ENCODE measurements at regions not wholly inside any gene's neighbourhood (a gene's known extent, or its start where the extent isn't known, plus 50 kb on each side); places are given as distances from the start of the nearest gene placed in this dataset.

GRCh38 chr11:80842246-80842645 is 1401.4 kb upstream of the TENM4 start (continued):
- TF ChIP-seq CHD7 (IDR thresholded peaks at IDR 0.05; ENCODE audit: insufficient replicate concordance, low read length) (no peak), TAF7 (optimal IDR thresholded peaks at IDR 0.05; ENCODE audit: borderline replicate concordance, low read depth, low read length) (no peak), RBBP5 (IDR thresholded peaks at IDR 0.05; ENCODE audit: borderline replicate concordance, low read depth, low read length) (no peak), RFX5 (IDR thresholded peaks at IDR 0.05; ENCODE audit: borderline replicate concordance, low read depth, low read length) (no peak), HDAC6 (IDR thresholded peaks at IDR 0.05; ENCODE audit: low read depth, low read length) (no peak), CBX8 (IDR thresholded peaks at IDR 0.05; ENCODE audit: borderline replicate concordance, low read depth, low read length) (no peak), SIX5 (IDR thresholded peaks at IDR 0.05; ENCODE audit: low read depth, low read length) (no peak), BRCA1 (IDR thresholded peaks at IDR 0.05; ENCODE audit: low read depth, low read length) (no peak), RXRA (IDR thresholded peaks at IDR 0.05; ENCODE audit: insufficient read depth, low read depth, low read length) (no peak)

All from H1 (cell line).